ENCODE measurements at regions not wholly inside any gene's neighbourhood (a gene's known extent, or its start where the extent isn't known, plus 50 kb on each side); places are given as distances from the start of the nearest gene placed in this dataset.
"Not testable (repeated sequence)": the region's sequence is repeated elsewhere in the genome, so short reads cannot be mapped to it uniquely, and the experiment has no call there.

DNA sequence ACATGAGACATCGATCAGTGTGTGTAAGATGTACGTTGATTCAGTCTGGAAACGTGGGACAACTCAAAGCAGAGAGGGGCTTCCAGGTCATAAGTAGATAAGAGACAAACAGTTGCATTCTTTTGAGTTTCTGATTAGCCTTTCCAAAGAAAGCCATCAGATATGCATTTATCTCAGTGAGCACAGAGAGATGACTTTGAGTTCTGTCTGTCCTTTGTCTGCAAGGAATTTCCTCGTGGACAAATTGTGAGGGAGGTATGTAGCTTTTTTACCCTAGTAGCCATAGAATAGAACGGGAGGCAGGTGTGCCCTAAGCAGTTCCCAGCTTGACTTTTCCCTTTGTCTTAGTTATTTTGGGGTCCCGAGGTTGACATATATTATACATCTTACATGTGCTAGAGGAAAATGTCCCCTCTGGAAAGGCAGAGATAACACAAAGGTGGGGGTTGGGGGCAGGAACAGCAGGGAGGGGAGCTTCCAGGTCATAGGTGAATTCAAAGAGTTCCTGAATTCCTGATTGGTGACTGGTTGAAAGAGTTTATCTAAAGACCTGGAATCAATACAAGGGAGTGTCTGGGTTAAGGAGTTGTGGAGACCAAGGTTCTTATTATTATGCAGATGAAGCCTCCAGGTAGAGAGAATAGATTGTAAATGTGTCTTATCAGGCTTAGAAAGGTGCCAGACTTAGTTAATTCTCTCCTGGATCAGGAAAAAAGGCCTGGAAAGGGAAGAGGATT lies 237.0 kb downstream of the NFATC2 start:
- no peak for DNase-seq (ENCODE audit: low read depth)

GRCh38 chr20:51303731-51304670 lies 238.5 kb downstream of the NFATC2 start:
- DNase-seq (ENCODE audit: low read depth): no peak

- no peak for DNase-seq (ENCODE audit: low read depth)
Observed at GRCh38 chr20:51301026-51301425, 241.5 kb downstream of the NFATC2 start.

DNA sequence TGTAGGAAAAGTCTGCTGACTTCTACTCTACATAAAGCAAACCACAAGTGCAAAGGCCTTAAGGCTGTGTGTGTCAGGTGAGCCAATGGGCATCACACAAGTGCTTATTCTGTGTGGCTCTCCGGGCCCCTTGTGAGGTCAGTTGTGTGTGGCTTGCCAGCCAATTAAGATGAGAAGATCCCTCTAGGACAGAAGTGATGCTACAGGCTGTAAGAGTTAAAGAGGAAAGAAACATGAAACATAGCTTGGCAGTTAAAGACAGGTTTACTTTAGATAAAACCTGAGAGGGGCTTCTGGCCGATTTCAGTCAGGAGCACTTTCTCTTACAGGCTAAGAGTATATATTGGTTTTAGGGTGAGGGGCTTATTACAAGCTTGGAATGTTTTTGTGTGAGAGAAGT lies 242.4 kb downstream of the NFATC2 start:
- DNase-seq (ENCODE audit: low read depth): no peak

GRCh38 chr20:51299413-51299812 lies 243.1 kb downstream of the NFATC2 start:
- no peak for DNase-seq (ENCODE audit: low read depth)

DNA sequence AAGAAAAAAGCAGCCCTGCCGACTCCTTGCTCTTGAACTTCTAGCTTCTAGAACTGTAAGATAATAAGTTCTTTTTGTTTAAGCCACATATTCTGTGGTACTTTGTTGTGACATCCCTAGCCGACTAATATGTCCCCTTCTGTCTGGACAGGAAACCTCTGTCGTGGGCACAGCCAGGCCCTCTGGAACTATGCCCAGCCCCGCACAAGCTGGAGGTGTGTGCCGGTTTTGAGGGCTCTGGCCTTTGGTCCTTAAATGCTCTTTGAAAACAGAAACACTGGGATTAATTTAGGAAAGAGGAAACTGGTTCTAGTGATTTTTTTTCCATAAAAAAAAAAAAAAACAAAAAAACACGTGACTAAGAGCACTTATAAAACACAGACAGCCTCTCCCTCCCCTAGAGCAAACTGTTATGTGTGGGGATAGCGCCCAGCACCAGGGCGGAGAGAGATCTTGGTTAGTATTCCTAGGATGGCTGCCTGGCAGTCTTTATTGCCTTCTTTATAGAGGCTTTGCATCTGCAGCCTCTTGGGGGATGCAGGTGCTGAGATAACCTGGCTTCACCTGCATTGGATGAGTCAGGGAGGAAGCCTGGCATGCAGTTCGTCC lies 244.3 kb downstream of the NFATC2 start:
- DNase-seq (ENCODE audit: low read depth): no peak

GRCh38 chr20:51287628-51288413 lies 254.7 kb downstream of the NFATC2 start:
- no peak for DNase-seq (ENCODE audit: low read depth)

DNA sequence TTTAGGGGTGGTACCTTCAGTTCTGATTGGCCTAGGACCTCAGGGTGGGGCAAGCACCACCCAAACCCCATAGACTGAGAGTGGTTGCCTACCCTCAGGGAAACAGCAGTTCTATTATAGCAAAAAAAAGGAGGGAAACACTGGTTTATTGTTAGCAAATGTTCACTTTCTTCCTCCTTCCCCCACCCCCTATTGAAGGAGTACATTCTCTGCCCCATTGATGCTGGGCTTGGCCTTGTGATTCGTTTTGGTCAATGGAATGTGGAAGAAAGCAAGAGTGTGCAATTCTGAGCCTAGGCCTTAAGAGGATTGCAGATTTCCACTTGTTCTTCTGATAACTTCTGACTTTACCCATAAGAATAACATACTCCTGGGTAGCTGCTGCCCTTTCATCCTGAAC lies 255.8 kb downstream of the NFATC2 start:
- DNase-seq (ENCODE audit: low read depth): no peak

DNA sequence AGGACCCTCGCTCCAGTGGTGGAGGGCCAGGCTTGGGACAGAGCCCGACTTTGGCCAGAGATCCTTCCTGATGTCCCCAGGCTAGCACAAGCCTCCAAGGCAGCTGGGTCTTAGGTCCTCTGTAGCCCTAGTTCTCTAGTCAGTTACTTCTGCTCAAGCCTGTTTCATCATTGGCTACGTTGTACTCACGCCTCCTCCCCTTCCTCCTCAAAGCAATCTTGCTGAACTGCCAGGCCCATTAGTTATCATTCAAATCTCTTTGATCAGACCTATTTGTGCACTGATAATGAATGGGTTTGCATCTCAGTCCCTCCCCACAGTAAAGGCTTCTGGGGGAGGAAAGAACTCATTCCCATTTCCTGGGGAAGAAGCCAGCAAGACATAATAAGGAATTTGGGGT lies 256.8 kb downstream of the NFATC2 start:
- DNase-seq (ENCODE audit: low read depth): no peak

GRCh38 chr20:51284871-51285270 lies 257.6 kb downstream of the NFATC2 start:
- DNase-seq (ENCODE audit: low read depth): no peak

DNA sequence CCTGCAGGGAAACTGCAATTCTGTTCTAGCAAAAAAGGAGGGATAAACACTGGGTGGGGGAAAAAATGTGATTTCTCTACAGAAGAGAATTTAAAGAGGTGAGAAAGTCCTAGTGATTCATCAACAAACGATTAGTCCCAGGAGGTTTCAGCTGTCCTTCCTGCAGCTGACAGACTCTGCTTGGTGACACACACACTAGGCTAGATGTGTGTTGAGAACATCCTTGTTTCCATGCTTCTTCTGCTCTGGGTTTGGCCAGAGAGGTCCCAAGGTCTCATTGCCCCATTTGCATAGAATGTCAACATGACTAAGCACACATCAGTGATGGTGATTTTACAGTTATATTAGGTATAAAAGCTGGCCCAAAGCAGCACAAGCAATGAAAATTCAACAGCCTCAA lies 258.3 kb downstream of the NFATC2 start:
- DNase-seq (ENCODE audit: low read depth): no peak

GRCh38 chr20:51281521-51281920 lies 258.6 kb upstream of the KCNG1 start:
- DNase-seq (ENCODE audit: low read depth): no peak

DNA sequence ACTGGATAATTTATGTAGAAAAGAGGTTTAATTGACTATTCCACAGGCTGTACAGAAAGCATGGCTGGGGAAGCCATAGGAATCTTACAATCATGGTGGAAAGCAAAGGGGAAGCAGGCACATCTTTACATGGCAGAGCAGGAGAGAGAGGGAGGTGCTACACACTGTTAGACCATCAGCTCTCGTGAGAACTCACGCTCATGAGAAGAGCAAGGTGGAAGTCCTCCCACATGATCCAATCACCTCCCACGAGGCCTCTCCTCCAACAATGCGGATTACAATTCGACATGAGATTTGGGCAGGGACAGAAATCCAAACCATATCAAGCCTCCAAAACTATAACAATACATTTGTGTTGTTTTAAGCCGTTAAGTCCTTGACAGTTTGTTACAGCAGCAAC lies 257.1 kb upstream of the KCNG1 start:
- DNase-seq (ENCODE audit: low read depth): no peak

- no peak for DNase-seq (ENCODE audit: low read depth)
Observed at GRCh38 chr20:51277961-51278360, 255.1 kb upstream of the KCNG1 start.

- no peak for DNase-seq (ENCODE audit: low read depth)
Observed at GRCh38 chr20:51276296-51276695, 253.4 kb upstream of the KCNG1 start.

- no peak for DNase-seq (ENCODE audit: low read depth)
Observed at GRCh38 chr20:51275826-51276225, 252.9 kb upstream of the KCNG1 start.

DNA sequence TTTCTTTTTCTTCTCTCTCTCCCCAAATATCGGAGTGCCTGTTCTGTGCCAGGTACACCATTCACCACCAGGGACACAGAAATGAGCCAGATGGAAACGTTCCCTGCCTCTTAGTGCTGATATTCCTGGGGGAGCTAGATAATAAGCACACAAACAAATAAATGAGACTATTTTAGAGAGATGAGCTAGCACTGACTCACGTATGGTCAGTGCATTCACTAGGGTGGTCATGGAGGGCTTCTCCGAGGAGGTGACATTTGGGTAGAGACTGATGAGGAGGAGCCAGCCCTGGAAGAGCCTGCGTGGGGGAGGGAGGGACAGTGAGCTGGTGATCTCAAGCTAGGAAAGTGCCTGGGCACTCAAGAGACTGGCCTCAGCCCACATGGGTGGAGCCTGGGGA lies 252.3 kb upstream of the KCNG1 start:
- DNase-seq (ENCODE audit: low read depth): no peak

DNA sequence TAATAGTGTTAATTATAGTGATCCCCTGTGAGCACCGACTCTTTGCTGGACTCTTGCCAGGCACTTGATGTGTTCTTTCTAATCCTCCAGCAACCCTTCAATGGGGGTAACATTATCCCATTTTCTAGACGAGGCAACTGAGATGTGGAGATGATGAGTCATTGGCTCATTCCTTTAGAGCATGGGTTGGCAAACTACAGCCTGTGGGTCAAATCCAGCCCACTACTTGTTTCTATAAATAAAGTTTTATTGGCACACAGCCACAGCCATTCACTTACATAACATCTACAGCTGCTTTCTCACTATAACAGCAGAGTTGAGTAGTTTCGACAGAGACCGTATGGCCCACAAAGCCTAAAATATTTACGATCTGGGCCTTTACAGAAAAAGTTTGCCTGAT lies 249.5 kb upstream of the KCNG1 start:
- no peak for DNase-seq (ENCODE audit: low read depth)

- no peak for DNase-seq (ENCODE audit: low read depth)
Observed at GRCh38 chr20:51271931-51272330, 249.0 kb upstream of the KCNG1 start.

GRCh38 chr20:51271289-51271688 lies 248.4 kb upstream of the KCNG1 start:
- DNase-seq (ENCODE audit: low read depth): not testable (repeated sequence)

DNA sequence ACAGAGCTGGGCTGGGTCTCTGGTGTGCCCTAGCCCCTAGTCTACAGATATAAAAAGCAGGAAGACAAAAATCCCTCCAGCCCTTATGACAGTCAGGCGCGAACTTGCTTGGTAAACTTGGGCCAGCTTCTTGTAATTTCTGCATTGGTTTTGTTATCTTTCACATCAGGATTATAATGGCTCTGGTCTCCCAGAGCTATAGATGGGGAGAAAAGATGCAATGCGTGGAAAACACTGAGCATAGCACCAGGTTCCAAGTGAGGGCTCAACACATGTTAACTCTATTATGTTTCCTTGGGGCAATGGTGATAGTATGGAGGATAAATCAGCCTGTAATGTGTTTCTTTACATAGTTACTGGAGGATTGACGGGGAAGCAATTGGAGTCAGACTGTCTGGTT lies 246.8 kb upstream of the KCNG1 start:
- DNase-seq (ENCODE audit: low read depth): no peak

DNA sequence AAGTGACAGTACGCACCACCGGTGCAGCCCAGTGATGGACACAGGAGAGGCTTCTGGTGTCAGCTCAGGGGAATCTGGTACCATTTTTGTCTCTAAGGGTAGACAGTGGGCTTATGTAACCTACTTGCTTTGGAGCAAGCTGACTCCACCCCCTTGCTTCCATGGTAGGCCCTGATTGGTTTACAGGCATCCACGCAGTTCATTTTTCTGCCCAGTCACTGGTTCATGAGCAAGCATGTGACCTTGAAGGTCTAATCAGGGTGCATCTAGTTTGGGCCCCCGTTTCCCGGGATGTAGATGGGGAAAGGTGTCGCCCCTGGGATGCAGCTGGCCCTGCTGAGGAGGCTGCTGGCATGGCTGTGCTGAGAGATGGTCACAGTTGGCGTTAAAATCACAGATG lies 244.8 kb upstream of the KCNG1 start:
- no peak for DNase-seq (ENCODE audit: low read depth)

All from renal cortical epithelial cell (primary cell).